Caco-2 (cell line): ENCODE measurements at regions not wholly inside any gene's neighbourhood (a gene's known extent, or its start where the extent isn't known, plus 50 kb on each side); places are given as distances from the start of the nearest gene placed in this dataset.
"Not testable (repeated sequence)": the region's sequence is repeated elsewhere in the genome, so short reads cannot be mapped to it uniquely, and the experiment has no call there.

Source experiments
- BruUV-seq: library from RNA; stranded (reverse); fragments of 400-500 nt; replicated peaks from 2 replicates; lab custom pipeline; 2021; lab: Mats Ljungman, UMichigan
- CTCF ChIA-PET: fragments of 300-600 bp; sonication (Branson Sonifier 250); formaldehyde crosslinking; loops from one replicate; lab custom pipeline; 2022; ENCODE audit warnings: antibody characterized with exemption; lab: Charles Lee
- POLR2A ChIA-PET: fragments of 300-600 bp; sonication (Branson Sonifier 250); formaldehyde crosslinking; loops from one replicate; lab custom pipeline; 2022; ENCODE audit warnings: antibody characterized with exemption; lab: Charles Lee
- DNase-seq, 2 experiments: peaks; one replicate each; pipeline versions ENCODE4 v3.0.0 to v3.0.0-alpha.2; 2020 to 2022
- H3K27me3 ChIP-seq: replicated peaks from 2 replicates; pipeline ENCODE4 v1.6.0; 2011; ENCODE audit warnings: low read length; ENCODE audit not compliant: control insufficient read depth, insufficient read depth
- H3K36me3 ChIP-seq: 2 replicates; pipeline ENCODE4 v1.5.1; 2011; ENCODE audit warnings: low read length; ENCODE audit not compliant: control insufficient read depth, insufficient read depth
- H3K4me1 ChIP-seq: fragments of 250-450 bp; sonication (Bioruptor Pico); 2 replicates; pipeline ENCODE4 v1.5.1; 2020; ENCODE audit warnings: mild to moderate bottlenecking
- H3K4me3 ChIP-seq: 2 replicates; pipeline ENCODE4 v1.5.1; 2011; ENCODE audit warnings: low read depth, mild to moderate bottlenecking, control low read depth, low read length
- H3K9me3 ChIP-seq: fragments of 250-450 bp; sonication (Bioruptor Pico); 2 replicates; pipeline ENCODE4 v1.5.1; 2020; ENCODE audit warnings: mild to moderate bottlenecking, moderate library complexity
- H3K27ac Mint-ChIP-seq: one replicate; pipeline ENCODE4 v1.8.0; 2022; ENCODE audit warnings: mixed read lengths; ENCODE audit not compliant: unreplicated experiment
- H3K27me3 Mint-ChIP-seq: one replicate; pipeline ENCODE4 v1.8.0; 2022; ENCODE audit warnings: mixed read lengths; ENCODE audit not compliant: insufficient read depth, unreplicated experiment
- H3K36me3 Mint-ChIP-seq: one replicate; pipeline ENCODE4 v1.8.0; 2022; ENCODE audit warnings: mild to moderate bottlenecking, mixed read lengths; ENCODE audit not compliant: insufficient read depth, unreplicated experiment
- H3K4me1 Mint-ChIP-seq: one replicate; pipeline ENCODE4 v1.8.0; 2022; ENCODE audit warnings: low read depth, mixed read lengths; ENCODE audit not compliant: unreplicated experiment
- H3K4me3 Mint-ChIP-seq: one replicate; pipeline ENCODE4 v1.8.0; 2022; ENCODE audit warnings: mild to moderate bottlenecking, moderate library complexity, mixed read lengths; ENCODE audit not compliant: unreplicated experiment
- H3K9me3 Mint-ChIP-seq: one replicate; pipeline ENCODE4 v1.8.0; 2022; ENCODE audit warnings: mixed read lengths; ENCODE audit not compliant: unreplicated experiment
- CTCF ChIP-seq, 2 experiments: fragments of 200-600 bp in 1 of 2; IDR thresholded peaks; 1 replicate in 1 of 2; 2 replicates in 1 of 2; pipeline versions ENCODE4 v1.5.1 to v1.8.0; 2011 to 2022; ENCODE audit warnings: antibody characterized with exemption in 1 of 2, control low read depth in 1 of 2, inconsistent platforms in 1 of 2, low read depth in 1 of 2, low read length in 1 of 2, mild to moderate bottlenecking in 1 of 2, moderate library complexity in 1 of 2; ENCODE audit not compliant: insufficient read depth in 1 of 2, severe bottlenecking in 1 of 2, unreplicated experiment in 1 of 2
- intact Hi-C: fragments of 100-400 bp; cut with micrococcal nuclease; formaldehyde crosslinking; loops from one replicate; pipeline ENCODE4 v1.10.0; 2022; ENCODE audit not compliant: unreplicated experiment

- no peak for TF ChIP-seq CTCF (IDR thresholded peaks at IDR 0.05; ENCODE audit: insufficient read depth in 1 of 2, low read depth in 1 of 2, low read length in 1 of 2, severe bottlenecking in 1 of 2, unreplicated experiment in 1 of 2)
- Mint-ChIP-seq H3K36me3 (no peaks in the 10 kb centered on the region), H3K9me3 (no peaks in the 10 kb centered on the region), H3K4me3 (no peak overlapping the region), H3K27ac (no peak overlapping the region), H3K27me3 (no peaks in the 10 kb centered on the region), H3K4me1 (no peaks in the 10 kb centered on the region)
- Histone ChIP-seq H3K27me3 (no peaks in the 10 kb centered on the region), H3K9me3 (peaks cover 2% of the 10 kb centered on the region; the same call in 1 of the 2 replicates), H3K36me3 (no peaks in the 10 kb centered on the region), H3K4me1 (no peaks in the 10 kb centered on the region), H3K4me3 (no peak overlapping the region)
- ChIA-PET POLR2A (no interaction called here), CTCF (no interaction called here)
- DNase-seq: no peak
- no TSS peak for BruUV-seq
- intact Hi-C loops: no loop called here
Measured at GRCh38 chr9:7436754-7437153, 362.8 kb downstream of the DMAC1 start.

- Mint-ChIP-seq H3K4me1 (no peaks in the 10 kb centered on the region), H3K4me3 (no peak overlapping the region), H3K36me3 (no peaks in the 10 kb centered on the region), H3K27ac (no peak overlapping the region), H3K9me3 (no peaks in the 10 kb centered on the region), H3K27me3 (peaks cover 3% of the 10 kb centered on the region)
- ChIA-PET POLR2A (no interaction called here), CTCF (no interaction called here)
- H3K9me3 ChIP-seq: peaks cover 6% of the 10 kb centered on the region; the same call in 1 of the 2 replicates
- BruUV-seq: no TSS peak
- H3K36me3 ChIP-seq: no peaks in the 10 kb centered on the region
- H3K4me3 ChIP-seq: no peak overlapping the region
- intact Hi-C loops: no loop called here
- H3K27me3 ChIP-seq: no peaks in the 10 kb centered on the region
- DNase-seq: no peak
- H3K4me1 ChIP-seq: no peaks in the 10 kb centered on the region
- TF ChIP-seq CTCF (IDR thresholded peaks at IDR 0.05; ENCODE audit: insufficient read depth in 1 of 2, low read depth in 1 of 2, low read length in 1 of 2, severe bottlenecking in 1 of 2, unreplicated experiment in 1 of 2): no peak
Measured at GRCh38 chr9:7433508-7434292, 365.9 kb downstream of the DMAC1 start.

- intact Hi-C loops: no loop called here
- Mint-ChIP-seq H3K27ac (no peak overlapping the region), H3K4me3 (no peak overlapping the region), H3K27me3 (peaks cover 3% of the 10 kb centered on the region), H3K4me1 (no peaks in the 10 kb centered on the region), H3K36me3 (no peaks in the 10 kb centered on the region), H3K9me3 (no peaks in the 10 kb centered on the region)
- BruUV-seq: no TSS peak
- CTCF ChIA-PET: no interaction called here
- Histone ChIP-seq H3K27me3 (no peaks in the 10 kb centered on the region), H3K4me3 (no peak overlapping the region), H3K9me3 (peaks cover 6% of the 10 kb centered on the region; the same call in 1 of the 2 replicates), H3K36me3 (no peaks in the 10 kb centered on the region), H3K4me1 (no peaks in the 10 kb centered on the region)
- no peak for DNase-seq
- no peak for TF ChIP-seq CTCF (IDR thresholded peaks at IDR 0.05; ENCODE audit: insufficient read depth in 1 of 2, low read depth in 1 of 2, low read length in 1 of 2, severe bottlenecking in 1 of 2, unreplicated experiment in 1 of 2)
- POLR2A ChIA-PET: no interaction called here
Measured at GRCh38 chr9:7432989-7433388, 366.6 kb downstream of the DMAC1 start.

- H3K4me3 ChIP-seq, POLR2A ChIA-PET, H3K4me1 Mint-ChIP-seq, H3K9me3 Mint-ChIP-seq, H3K4me3 Mint-ChIP-seq, H3K9me3 ChIP-seq, H3K36me3 ChIP-seq, DNase-seq, H3K36me3 Mint-ChIP-seq, BruUV-seq, CTCF ChIA-PET, H3K27me3 ChIP-seq, H3K27ac Mint-ChIP-seq, intact Hi-C loops, H3K4me1 ChIP-seq: not testable (repeated sequence)
- H3K27me3 Mint-ChIP-seq: peaks cover 12% of the 10 kb centered on the region
Measured at GRCh38 chr9:7417397-7417796, 382.2 kb downstream of the DMAC1 start.
